H1 (cell line): ENCODE measurements at regions not wholly inside any gene's neighbourhood (a gene's known extent, or its start where the extent isn't known, plus 50 kb on each side); places are given as distances from the start of the nearest gene placed in this dataset.

Experiments
- CTCF ChIA-PET: fragments of 300-600 bp; sonication (Branson Sonifier 250); formaldehyde crosslinking; loops from one replicate; lab custom pipeline; 2021; ENCODE audit not compliant: partially characterized antibody; lab: Charles Lee
- POLR2A ChIA-PET: fragments of 300-600 bp; sonication (Branson Sonifier 250); formaldehyde crosslinking; loops from one replicate; lab custom pipeline; 2021; ENCODE audit warnings: inconsistent platforms; ENCODE audit not compliant: partially characterized antibody; lab: Charles Lee
- DNase-seq, 2 experiments: peaks; one replicate each; pipeline versions ENCODE4 v3.0.0 to v3.0.0-alpha.2; 2010 to 2022; ENCODE audit warnings: low spot score in 2 of 2, low read depth in 1 of 2, mixed read lengths in 1 of 2
- FAIRE-seq: peaks from 2 replicates; lab custom pipeline; 2011; peaks lifted over from hg19 to GRCh38; lab: Jason Lieb, UNC
- H2AFZ ChIP-seq: 2 replicates; pipeline ENCODE4 v1.8.1; 2012; ENCODE audit warnings: low read length, inconsistent platforms
- H2AK5ac ChIP-seq: 2 replicates; pipeline ENCODE4 v1.6.1; 2013; ENCODE audit warnings: low read depth, low read length
- H2BK120ac ChIP-seq: replicated peaks from 2 replicates; pipeline ENCODE3; 2013; ENCODE audit warnings: low read depth, low read length, inconsistent platforms
- H2BK12ac ChIP-seq: 2 replicates; pipeline ENCODE4 v1.6.1; 2013; ENCODE audit warnings: low read depth, low read length
- H2BK15ac ChIP-seq: 2 replicates; pipeline ENCODE4 v1.6.1; 2013; ENCODE audit warnings: low read length
- H2BK20ac ChIP-seq: 2 replicates; pipeline ENCODE4 v1.6.1; 2013; ENCODE audit warnings: low read length
- H2BK5ac ChIP-seq: 2 replicates; pipeline ENCODE4 v1.6.1; 2013; ENCODE audit warnings: low read depth, low read length
- H3K14ac ChIP-seq: 2 replicates; pipeline ENCODE4 v1.6.1; 2013; ENCODE audit warnings: inconsistent platforms; ENCODE audit not compliant: insufficient read length
- H3K18ac ChIP-seq: 2 replicates; pipeline ENCODE4 v1.6.1; 2013; ENCODE audit warnings: low read length; ENCODE audit errors: extremely low read depth
- H3K23ac ChIP-seq: 2 replicates; pipeline ENCODE4 v1.6.1; 2013; ENCODE audit warnings: inconsistent platforms; ENCODE audit not compliant: insufficient read length
- H3K23me2 ChIP-seq: 2 replicates; pipeline ENCODE4 v1.6.1; 2013; ENCODE audit warnings: low read depth, low read length
- H3K27ac ChIP-seq: 2 replicates; pipeline ENCODE4 v1.6.1; 2011; ENCODE audit warnings: low read depth, low read length, inconsistent platforms
- H3K27me3 ChIP-seq, 4 experiments: replicated peaks in 1 of 4; 1 replicate in 1 of 4; 2 replicates in 3 of 4; pipeline versions ENCODE4 v1.6.1 to v1.8.1; 2011 to 2013; ENCODE audit warnings: low read length in 3 of 4, mild to moderate bottlenecking in 3 of 4, inconsistent platforms in 2 of 4, mixed read lengths in 2 of 4, moderate library complexity in 1 of 4; ENCODE audit not compliant: control insufficient read depth in 3 of 4, insufficient read depth in 3 of 4; ENCODE audit errors: extremely low read depth in 1 of 4
- H3K36me3 ChIP-seq, 4 experiments: 2 replicates each; pipeline versions ENCODE4 v1.6.1 to v1.8.1; 2011 to 2013; ENCODE audit warnings: mild to moderate bottlenecking in 4 of 4, low read length in 3 of 4, moderate library complexity in 2 of 4, control low read depth in 1 of 4, inconsistent platforms in 1 of 4; ENCODE audit not compliant: insufficient read depth in 4 of 4, control insufficient read depth in 2 of 4
- H3K4ac ChIP-seq: replicated peaks from 2 replicates; pipeline ENCODE3; 2013; ENCODE audit warnings: low read length, low read depth, mixed read lengths, inconsistent platforms; ENCODE audit not compliant: insufficient read length
- H3K4me1 ChIP-seq, 4 experiments: replicated peaks in 1 of 4; 1 replicate in 1 of 4; 2 replicates in 3 of 4; pipeline versions ENCODE4 v1.6.1 to v1.8.1; 2011 to 2013; ENCODE audit warnings: low read length in 3 of 4, inconsistent platforms in 2 of 4, mixed read lengths in 1 of 4; ENCODE audit not compliant: insufficient read depth in 4 of 4, control insufficient read depth in 3 of 4
- H3K4me2 ChIP-seq, 2 experiments: 2 replicates each; pipeline versions ENCODE4 v1.6.1 to v1.8.1; 2011 to 2013; ENCODE audit warnings: low read depth in 2 of 2, low read length in 2 of 2, control low read depth in 1 of 2, inconsistent platforms in 1 of 2, mild to moderate bottlenecking in 1 of 2; ENCODE audit not compliant: insufficient read depth in 1 of 2
- H3K4me3 ChIP-seq, 4 experiments: fragments of 200-600, 300-600 bp in 1 of 4; sonication (generic), shearing (Covaris generic), sonication (Bioruptor Twin) in 1 of 4; 2 replicates each; pipeline versions ENCODE4 v1.5.1 to v1.8.1; 2011 to 2016; ENCODE audit warnings: low read length in 4 of 4, low read depth in 3 of 4, control low read depth in 2 of 4, inconsistent platforms in 2 of 4, mild to moderate bottlenecking in 2 of 4, mixed read lengths in 1 of 4, moderate library complexity in 1 of 4; ENCODE audit not compliant: insufficient read depth in 2 of 4; ENCODE audit errors: extremely low read depth in 1 of 4
- H3K56ac ChIP-seq: replicated peaks from 2 replicates; pipeline ENCODE3; 2013; ENCODE audit warnings: low read depth, mild to moderate bottlenecking, mixed read lengths, low read length, inconsistent platforms; ENCODE audit not compliant: insufficient read length
- H3K79me1 ChIP-seq: 2 replicates; pipeline ENCODE4 v1.6.1; 2013; ENCODE audit warnings: low read depth, low read length, control low read depth
- H3K79me2 ChIP-seq, 2 experiments: 2 replicates each; pipeline versions ENCODE4 v1.6.1 to v1.8.1; 2012 to 2013; ENCODE audit warnings: low read length in 2 of 2, mild to moderate bottlenecking in 2 of 2, inconsistent platforms in 1 of 2; ENCODE audit not compliant: insufficient read depth in 2 of 2, control insufficient read depth in 1 of 2
- H3K9ac ChIP-seq, 4 experiments: replicated peaks in 1 of 4; 1 replicate in 1 of 4; 2 replicates in 3 of 4; pipeline versions ENCODE4 v1.6.1 to v1.8.1; 2011 to 2013; ENCODE audit warnings: low read depth in 3 of 4, low read length in 3 of 4, control low read depth in 2 of 4, mild to moderate bottlenecking in 2 of 4, moderate library complexity in 2 of 4, inconsistent platforms in 1 of 4; ENCODE audit errors: extremely low read depth in 1 of 4
- H3K9me3 ChIP-seq, 2 experiments: 2 replicates each; pipeline versions ENCODE4 v1.6.1 to v1.8.1; 2012 to 2013; ENCODE audit warnings: mild to moderate bottlenecking in 2 of 2, moderate library complexity in 2 of 2, control low read depth in 1 of 2, inconsistent platforms in 1 of 2, low read depth in 1 of 2, low read length in 1 of 2, mixed read lengths in 1 of 2; ENCODE audit not compliant: insufficient read depth in 2 of 2
- H4K20me1 ChIP-seq, 2 experiments: replicated peaks in 1 of 2; 2 replicates each; pipeline versions ENCODE3 to v1.8.1; 2011 to 2013; ENCODE audit warnings: inconsistent platforms in 2 of 2, low read length in 2 of 2, mild to moderate bottlenecking in 1 of 2; ENCODE audit not compliant: insufficient read depth in 2 of 2, control insufficient read depth in 1 of 2
- H4K5ac ChIP-seq: 2 replicates; pipeline ENCODE4 v1.6.1; 2013; ENCODE audit warnings: low read length, low read depth, mixed read lengths, inconsistent platforms; ENCODE audit not compliant: insufficient read length
- H4K8ac ChIP-seq: 2 replicates; pipeline ENCODE4 v1.8.0; 2013; ENCODE audit warnings: mild to moderate bottlenecking, moderate library complexity, low read length, inconsistent platforms; ENCODE audit not compliant: insufficient read depth; ENCODE audit errors: extremely low read depth
- H4K91ac ChIP-seq: replicated peaks from 2 replicates; pipeline ENCODE3; 2013; ENCODE audit warnings: low read length, mixed read lengths, inconsistent platforms; ENCODE audit not compliant: insufficient read length
- PHF8 ChIP-seq: fragments of 200-600 bp; sonication (generic); conservative IDR thresholded peaks from 2 replicates; pipeline ENCODE4 v1.7.1; 2012; ENCODE audit warnings: low read depth, mild to moderate bottlenecking, inconsistent platforms, low read length, moderate library complexity
- WGBS, 2 experiments: shearing (Covaris generic) in 1 of 2; methylation state at CpG; one replicate each; pipeline versions ENCODE4 v1.1.6 to v1.1.7; 2013 to 2015; ENCODE audit warnings: low lambda C conversion rate in 2 of 2, mixed read lengths in 2 of 2, inconsistent platforms in 1 of 2, low coverage in 1 of 2, missing lambda C conversion rate in 1 of 2; ENCODE audit not compliant: insufficient replicate concordance in 2 of 2, insufficient coverage in 1 of 2, insufficient read length in 1 of 2; ENCODE audit errors: extremely low coverage in 1 of 2, missing lambda C conversion rate in 1 of 2; 5-methylcytosine and 5-hydroxymethylcytosine counted together

GRCh38 chr4:101718810-101719209, 71.7 kb upstream of the BANK1 start:
- CTCF ChIA-PET = interaction anchor here (0.6 kb wide), 1 partner anchor 77 kb away, joined by 3 read pairs; no protein-coding TSS in a partner anchor
- H3K4ac ChIP-seq = no peak overlapping the region
- H2BK120ac ChIP-seq = no peak overlapping the region
- no peaks in the 10 kb centered on the region for H3K36me3 ChIP-seq
- H2AFZ ChIP-seq = no peak overlapping the region
- no peaks in the 10 kb centered on the region for H3K27me3 ChIP-seq
- no peak overlapping the region for H3K9ac ChIP-seq
- H3K14ac ChIP-seq = no peak overlapping the region
- no peak overlapping the region for H3K56ac ChIP-seq
- H2BK20ac ChIP-seq = no peak overlapping the region
- H4K91ac ChIP-seq = no peak overlapping the region
- POLR2A ChIA-PET = no interaction called here
- no peak overlapping the region for H4K5ac ChIP-seq
- no peak for FAIRE-seq
- no peaks in the 10 kb centered on the region for H4K20me1 ChIP-seq
- no peak overlapping the region for H2AK5ac ChIP-seq
- H3K27ac ChIP-seq = no peak overlapping the region
- H2BK12ac ChIP-seq = no peak overlapping the region
- peaks cover 0 to 4% of the 10 kb centered on the region in 2 experiments; a peak in 1 of 4 replicates for H3K9me3 ChIP-seq
- no peaks in the 10 kb centered on the region for H3K79me2 ChIP-seq
- H4K8ac ChIP-seq = no peak overlapping the region
- no peak overlapping the region for H3K23ac ChIP-seq
- H3K4me1 ChIP-seq = no peaks in the 10 kb centered on the region
- no peak overlapping the region for H2BK15ac ChIP-seq
- DNase-seq = no peak
- H3K18ac ChIP-seq = no peak overlapping the region
- H2BK5ac ChIP-seq = no peak overlapping the region
- H3K4me2 ChIP-seq = no peak overlapping the region
- H3K79me1 ChIP-seq = no peaks in the 10 kb centered on the region
- no peak overlapping the region for H3K4me3 ChIP-seq
- WGBS, 2 experiments = 94% methylated on average over 3 of the region's 3 CpGs; no CpG with 5 or more reads in 1 of the 2 experiments
- H3K23me2 ChIP-seq = no peaks in the 10 kb centered on the region
- no peak for TF ChIP-seq PHF8
